C1 segment of cervical spinal cord (tissue), 14 donors: ENCODE measurements at regions not wholly inside any gene's neighbourhood (a gene's known extent, or its start where the extent isn't known, plus 50 kb on each side); places are given as distances from the start of the nearest gene placed in this dataset.
"Not testable (repeated sequence)": the region's sequence is repeated elsewhere in the genome, so short reads cannot be mapped to it uniquely, and the experiment has no call there.

Experiments used
- DNase-seq, 14 donors: peaks; one replicate each; lab custom pipeline; 2025; lab: John Stamatoyannopoulos, UW

DNA sequence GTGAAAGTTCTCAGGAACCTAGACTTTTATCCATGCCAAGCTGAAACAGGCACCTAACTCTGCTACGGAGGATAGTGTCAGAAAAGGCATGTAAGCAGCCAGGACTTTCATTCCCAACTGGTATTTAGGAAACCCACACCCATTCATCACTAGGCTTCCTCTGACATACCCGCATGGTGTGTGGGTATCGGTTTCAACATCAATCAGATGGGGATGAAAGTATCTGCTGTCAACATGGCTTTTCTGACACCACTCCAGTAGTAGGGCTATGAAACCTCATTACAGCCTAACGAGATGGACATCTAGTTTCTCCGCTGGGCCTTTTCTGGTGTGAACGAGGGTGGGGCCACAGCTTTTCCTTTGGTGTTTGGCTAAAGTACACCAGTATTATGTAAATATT is 1178.3 kb downstream of the CDH11 start:
- DNase-seq: no peak

DNA sequence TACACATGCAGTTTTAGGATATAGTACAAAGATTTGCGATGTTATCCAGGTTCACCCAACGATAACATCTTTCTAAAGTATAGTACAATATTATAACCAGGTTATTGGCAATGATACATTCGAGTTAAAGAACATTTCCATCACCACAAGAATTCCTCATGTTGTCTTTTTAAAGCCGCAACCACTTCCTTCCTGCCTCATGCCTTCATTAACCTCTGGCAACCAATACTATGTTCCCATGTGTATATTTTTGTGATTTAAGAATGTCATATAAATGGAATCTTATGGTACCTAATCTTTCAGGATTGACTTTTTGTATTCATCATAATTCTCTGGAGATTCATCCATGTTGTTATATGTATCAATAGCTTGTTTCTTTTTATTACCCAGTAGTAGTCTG is 1183.2 kb downstream of the CDH11 start:
- no peak for DNase-seq

DNA sequence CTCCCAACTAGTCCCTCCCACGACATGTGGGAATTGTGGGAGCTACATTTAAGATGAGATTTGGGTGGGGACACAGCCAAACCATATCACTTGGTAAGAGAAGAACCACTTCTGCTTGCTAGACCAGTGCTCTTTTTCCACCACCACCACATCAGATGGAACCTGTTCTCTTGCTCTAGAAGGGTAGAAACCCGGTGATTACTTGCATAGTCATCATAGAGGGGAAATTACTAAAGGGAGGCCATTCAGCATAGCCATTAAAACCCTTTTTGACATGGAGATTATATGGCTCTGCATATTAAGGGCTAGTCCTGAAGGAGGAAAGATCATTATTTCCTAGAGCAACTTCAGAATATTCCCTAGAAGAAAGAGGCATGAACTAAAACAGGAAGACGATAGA is 1188.0 kb downstream of the CDH11 start:
- DNase-seq: no peak

DNA sequence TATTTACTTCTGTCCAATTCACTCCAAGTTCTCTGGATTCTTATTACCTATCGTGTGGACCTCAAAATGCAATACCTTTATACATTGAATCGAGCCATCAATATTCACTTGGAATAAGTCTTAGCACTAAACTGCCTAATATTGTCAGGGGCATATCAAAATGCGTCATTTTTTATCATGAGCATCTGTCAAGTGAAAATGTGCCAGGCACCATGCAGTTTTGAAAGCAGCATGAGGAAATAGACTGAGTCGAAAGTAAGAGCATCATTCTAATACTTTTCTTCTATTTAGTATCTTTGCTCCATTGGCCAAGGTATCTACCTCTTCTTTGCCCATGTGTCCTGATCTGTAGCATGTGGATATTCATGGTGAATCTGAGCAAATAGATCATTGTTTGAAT is 1193.4 kb downstream of the CDH11 start:
- DNase-seq: peak in 1 of 14 donors; percentile 88

DNA sequence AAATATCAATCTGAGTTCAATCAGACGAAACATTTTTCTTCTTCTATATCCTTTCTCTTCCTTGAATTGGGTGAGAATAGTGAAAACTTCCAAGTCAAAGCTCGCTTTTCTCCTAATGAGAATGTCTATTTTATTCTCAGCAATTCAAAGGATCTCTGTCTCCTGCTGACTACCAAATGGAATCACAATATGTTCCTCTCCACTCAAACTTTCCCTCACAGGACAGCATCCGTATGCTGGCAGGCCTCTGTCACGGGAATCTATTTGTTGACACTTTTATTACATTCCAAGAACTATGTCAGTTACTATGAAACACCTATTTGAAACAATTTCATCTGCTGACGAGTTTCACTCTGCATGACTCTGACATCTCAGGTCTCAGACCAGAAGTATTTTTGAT is 1196.6 kb downstream of the CDH11 start:
- peak in 1 of 14 donors; percentile 94 for DNase-seq

DNA sequence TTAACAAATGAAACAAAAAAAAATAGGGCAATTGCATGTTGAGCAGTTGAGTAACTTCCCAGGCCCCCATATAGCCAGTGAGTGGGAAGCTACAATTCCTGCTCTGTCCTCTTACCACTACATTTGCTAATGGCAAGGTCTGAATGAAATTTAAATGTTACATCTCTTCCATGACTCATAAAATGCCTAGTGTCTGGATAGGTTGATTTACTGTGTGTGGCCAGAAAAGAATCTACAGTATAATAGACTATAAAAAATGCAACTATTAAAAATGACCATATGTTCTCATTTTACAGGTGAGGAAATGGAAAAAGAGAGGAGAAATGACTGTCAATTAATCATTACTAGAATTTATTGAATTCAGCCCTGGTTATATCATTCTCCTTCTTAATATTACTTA is 1199.3 kb downstream of the CDH11 start:
- no peak for DNase-seq

DNA sequence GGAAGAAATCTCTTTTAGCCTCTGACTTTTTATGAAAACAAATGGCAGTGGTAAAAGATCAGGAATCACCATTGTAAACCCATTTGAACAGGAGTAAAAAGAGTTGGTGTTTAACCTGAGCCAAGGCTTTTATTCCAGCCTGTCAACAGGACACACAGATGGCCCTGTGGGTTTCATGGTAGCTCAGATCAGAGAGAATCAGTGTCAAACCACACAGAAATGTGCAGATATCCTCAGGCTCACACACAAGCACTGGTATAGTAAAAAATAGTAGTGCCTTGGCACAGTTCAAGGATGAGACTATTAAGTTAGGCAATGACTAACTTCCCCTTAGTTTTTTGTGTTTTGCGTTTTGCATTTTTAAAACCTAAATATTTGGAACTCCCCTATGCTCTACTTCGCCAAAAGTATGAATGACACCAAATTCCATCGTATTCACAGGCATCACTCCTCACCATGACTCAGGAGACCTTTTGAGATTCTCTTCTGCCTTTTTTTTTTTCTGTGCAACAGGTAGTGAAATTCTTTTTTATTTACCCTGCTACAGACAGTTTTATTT is 1200.0 kb downstream of the CDH11 start:
- DNase-seq: peak in 1 of 14 donors; percentile 86

DNA sequence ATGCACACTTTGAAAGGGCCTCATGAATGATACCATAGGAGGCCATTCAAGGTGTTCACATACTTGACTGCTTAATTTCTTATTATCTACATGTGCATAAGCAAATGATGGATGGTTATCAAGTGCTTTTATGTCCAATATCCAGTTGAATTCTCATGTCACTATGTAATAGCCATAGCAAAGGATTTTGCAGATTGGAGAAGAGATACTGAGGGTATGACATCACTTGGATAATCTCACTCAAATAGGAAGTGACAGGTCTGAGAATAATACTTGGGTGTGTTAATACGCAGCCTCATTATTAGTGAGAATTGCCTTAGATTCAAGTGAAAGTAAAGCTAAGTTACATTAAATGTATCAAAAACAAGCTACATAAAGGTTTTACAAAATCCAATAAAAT is 1208.6 kb downstream of the CDH11 start:
- DNase-seq: no peak

DNA sequence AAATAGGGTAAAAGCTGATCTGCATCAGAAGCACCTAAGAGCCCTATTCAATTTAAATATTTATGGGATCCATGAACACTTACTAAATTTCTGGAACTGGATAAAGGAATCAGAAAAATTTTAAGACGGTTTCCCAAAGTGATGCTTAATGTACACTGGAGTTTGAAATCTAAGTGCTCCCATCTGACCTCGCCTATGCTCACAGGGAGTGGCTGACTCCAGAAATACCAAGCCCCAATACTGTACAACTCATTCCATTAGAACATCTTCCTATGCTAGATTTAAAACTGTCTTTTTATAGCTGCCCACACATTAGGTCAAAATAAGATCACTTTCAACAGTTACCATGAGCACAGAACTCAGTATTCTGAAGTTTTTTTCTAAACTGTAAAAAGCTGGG is 1214.6 kb downstream of the CDH11 start:
- no peak for DNase-seq

DNA sequence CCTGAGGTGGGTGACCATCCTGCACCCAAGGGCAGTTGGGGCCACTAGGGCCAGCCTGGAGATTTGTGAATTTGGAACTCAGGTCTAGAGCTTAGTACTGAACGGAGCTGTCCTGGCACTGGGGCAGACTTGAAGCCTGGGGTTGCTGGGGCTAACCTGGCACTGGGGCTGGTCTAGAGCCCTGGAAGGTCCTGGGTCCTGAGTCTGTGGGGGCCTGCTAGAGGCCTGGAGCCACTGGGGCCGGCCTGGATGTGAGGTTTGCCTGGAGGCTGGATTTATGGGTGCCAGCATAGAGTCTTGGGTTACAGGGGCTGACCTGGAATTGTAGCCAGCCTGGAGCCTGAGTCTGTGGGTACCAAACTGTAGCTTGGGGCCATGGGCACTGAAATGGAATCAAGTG is 1216.9 kb downstream of the CDH11 start:
- DNase-seq: no peak

DNA sequence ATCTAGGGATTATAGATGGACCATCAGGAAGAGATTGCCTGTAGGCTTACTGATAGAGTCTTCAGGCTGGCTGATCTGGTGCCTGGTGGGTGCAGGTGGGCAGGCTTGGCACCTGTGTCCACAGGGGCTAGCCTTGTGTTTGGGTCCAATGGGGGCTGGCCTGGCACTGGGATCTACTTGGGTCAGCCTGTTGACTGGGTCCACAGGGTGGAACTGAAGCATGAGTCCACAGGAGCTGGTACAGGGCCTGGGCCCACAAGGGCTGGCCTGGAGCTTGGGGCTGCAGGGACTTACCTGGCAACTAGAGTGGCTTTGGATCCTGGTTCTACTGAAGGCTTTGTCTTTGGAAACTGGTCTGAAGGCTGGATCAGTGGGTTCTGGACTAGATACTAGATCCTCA is 1217.7 kb downstream of the CDH11 start:
- DNase-seq: no peak

DNA sequence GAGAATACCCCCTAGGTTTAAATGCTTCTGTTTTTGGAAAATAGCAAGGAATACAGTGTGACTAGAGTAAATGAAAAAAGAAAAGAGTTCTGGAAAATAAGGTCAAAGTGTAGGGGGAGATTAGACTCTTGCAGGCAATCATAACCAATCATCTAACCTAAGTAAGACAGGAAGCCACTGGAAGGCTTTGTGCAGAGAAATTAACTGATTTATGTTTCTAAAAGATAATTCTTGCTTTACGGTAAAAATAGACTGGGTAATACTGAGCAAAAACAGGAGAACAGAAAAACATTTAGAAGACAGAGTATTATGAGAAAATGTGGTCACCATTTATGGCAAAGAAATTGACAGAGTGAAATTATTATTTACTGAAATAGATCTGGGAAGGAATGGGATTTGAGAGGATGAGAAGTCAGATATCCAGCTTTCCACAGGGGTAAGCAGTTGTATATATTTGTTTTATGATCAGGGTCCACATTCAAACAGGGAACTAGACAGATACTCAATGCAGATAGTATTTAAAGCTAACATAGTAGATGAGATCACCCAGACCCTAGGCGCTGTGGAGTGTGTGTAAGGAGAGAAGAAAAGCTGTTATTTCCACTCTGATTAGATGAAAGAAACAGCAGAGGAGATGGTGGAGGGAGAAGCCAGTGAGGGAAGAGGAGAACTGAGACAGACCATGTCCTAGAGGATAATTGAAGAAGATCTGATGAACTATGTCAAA is 1225.3 kb downstream of the CDH11 start:
- no peak for DNase-seq

DNA sequence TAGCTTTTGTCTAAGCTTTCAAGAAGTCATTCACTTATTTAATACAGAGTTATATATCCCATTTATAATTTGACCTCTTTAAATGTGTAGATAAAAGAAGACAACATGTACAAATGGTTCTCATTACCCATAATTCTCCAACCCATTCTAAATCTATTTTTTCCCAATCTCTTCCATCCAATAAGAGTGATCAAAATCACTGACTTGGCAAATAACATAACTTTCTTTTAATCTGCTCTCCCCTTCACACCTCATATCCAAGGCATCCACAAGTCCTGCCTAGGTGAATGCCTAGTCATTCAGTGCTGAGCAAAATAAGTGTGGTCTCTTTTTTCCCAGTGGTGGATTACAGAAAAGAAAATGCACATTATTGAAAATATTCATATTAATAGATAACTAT is 1231.1 kb downstream of the CDH11 start:
- DNase-seq: no peak

DNA sequence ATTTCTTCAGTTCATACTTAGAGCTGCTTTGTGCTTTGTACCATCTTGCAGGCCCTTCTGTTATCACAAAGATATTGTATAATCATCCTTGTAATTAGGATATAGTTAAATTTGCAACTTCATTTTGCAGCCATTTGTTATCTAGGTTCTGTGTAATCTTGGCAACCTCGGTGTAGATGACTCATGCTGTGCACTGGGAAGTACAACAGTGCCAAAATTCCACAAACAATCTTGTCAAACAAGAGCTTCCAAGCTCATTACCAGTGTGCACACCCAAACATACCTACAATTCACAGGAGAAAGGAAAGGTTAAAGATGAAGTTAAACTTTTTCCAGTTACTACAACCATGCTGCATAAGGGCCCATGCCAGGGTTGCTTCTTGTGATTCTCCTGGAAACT is 1231.8 kb downstream of the CDH11 start:
- peak in 1 of 14 donors; percentile 84 for DNase-seq

DNA sequence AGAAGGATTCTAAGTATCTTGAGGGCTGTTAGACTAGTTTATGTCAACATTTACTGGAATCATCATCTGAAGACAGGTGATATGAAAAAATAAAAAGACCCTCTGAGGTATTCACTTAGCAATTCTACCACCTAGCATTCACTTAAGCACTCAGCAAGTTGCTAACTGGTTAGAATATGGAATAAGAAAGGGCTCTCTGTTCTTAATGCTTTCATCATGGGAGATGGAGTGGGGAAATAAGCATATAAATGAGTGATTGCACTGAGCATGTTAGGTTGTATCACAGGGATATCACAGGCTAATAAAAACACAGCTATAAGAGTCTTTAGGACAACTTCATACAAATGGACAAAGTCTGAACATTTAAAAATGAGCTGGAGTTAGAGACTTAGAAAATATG is 1238.8 kb downstream of the CDH11 start:
- no peak for DNase-seq

DNA sequence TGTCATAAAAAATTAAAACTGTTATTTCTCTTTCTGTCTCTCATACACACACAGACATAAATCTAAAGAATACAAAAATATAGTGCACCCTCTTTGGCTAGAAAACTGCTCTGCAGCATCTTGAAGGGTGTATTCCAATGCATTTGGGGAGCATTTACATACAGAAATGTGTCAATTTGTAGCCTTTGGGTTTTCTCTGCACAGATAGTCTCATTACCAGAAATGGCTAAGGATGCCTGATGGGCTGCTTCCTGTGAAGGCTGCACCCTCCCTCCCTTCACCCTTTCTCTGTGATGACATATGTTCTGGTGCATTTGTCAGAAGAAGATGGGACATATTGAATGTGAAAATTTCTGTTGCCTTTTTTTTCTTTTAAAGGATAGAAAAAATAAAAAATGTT is 1239.3 kb downstream of the CDH11 start:
- no peak for DNase-seq

DNA sequence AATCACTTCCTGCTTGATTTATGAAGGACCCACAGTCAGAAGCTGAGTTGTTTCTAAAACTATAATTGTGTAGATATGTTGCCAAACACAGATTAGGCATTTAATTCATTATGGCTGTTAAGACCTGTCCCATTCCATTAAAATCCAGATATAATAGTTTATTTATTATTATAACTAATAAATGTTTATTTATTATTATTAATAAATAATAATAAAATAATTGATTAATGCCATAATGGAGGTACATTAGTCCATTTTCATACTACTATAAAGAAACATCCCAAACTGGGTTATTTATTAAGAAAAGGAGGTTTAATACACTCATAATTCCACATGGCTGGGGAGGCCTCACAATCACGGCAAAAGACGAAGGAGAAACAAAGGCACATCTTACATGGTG is 1240.9 kb downstream of the CDH11 start:
- no peak for DNase-seq

DNA sequence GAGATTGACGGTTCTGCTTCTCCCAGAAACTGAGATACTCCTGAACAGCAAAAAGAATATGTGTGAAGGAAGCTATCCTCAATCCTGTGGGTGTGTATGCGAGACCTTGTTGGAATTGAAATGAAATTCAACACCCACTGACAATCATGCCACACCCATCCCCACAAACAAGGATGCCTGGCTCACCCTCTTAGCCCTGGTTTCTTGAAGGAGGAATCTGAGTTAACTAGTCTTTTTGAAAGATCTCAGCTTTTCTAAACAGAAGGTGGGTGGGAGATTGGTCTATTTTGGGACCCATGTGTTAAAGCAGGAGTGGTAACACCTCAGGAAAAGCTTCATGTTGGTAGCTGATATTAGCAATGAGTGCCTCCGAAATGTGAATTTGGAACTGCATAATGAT is 1244.5 kb downstream of the CDH11 start:
- DNase-seq: no peak

DNA sequence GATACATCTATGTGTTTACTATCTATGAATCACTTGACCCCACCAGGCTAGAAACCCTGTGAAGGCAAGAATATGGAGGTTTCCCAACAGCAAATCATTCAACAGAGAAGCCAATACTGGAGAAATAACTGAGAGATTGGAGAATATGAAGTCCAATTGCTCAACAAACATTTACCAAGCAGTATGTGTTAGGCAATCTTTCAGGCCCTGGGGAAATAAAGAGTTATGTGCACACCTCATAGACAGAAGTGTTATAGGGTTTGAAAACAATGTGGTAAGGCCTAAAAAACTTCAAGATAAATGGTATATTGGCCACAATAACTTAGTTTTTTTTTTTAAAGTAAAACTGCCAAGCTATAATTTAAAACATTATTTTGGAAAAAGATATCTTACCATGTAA is 1245.8 kb downstream of the CDH11 start:
- no peak for DNase-seq

DNA sequence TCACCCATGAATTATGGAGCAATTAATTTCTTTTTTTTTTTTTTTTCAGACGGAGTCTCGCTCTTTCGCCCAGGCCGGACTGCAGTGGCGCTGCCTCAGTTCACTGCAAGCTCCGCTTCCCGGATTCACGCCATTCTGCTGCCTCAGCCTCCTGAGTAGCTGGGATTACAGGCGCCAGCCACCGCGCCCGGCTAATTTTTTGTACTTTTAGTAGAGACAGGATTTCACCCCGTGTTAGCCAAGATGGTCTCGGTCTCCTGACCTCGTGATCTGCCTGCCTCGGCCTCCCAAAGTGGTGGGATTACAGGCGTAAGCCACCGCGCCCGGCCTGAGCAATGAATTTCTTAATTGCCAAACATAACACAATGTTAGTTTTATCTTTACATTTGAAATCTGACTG is 1261.2 kb downstream of the CDH11 start:
- not testable (repeated sequence) for DNase-seq

DNA sequence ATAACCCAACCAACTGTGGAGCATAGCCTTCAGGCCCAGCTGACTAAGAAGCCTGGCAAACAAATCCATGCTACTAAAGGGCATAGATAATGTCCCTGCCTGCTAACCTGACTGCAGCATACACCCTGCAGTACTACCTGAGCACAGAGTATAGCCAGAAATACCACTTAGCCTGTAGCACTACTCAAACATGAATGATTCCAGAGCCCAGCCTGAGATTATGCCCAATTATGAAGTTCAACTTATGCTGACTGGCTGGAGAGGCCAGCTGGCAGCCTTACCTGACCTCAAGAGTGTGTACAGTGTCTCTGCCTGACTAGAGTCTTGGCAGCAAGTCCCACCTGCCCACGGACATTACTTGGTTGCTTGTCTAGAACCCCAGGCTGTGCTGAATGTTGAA is 1265.3 kb downstream of the CDH11 start:
- no peak for DNase-seq

DNA sequence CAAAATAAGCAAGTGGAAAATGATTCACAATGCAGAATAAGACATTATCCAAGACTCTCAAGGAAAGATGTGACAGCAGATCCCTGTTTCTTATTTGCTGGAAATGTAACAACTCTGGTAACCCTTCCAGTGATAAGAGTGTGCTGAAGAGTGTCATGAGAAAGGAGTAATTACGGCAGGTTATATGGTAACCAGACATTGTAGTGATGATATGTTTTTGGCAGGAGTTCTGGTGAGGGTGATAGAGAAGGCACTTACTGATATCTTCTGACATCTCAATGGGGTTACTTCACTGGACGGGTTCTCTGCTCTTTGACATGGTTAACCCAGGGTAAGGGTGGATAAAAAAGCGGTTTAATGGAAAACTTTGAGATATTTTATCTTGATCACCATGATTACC is 1270.9 kb downstream of the CDH11 start:
- no peak for DNase-seq

DNA sequence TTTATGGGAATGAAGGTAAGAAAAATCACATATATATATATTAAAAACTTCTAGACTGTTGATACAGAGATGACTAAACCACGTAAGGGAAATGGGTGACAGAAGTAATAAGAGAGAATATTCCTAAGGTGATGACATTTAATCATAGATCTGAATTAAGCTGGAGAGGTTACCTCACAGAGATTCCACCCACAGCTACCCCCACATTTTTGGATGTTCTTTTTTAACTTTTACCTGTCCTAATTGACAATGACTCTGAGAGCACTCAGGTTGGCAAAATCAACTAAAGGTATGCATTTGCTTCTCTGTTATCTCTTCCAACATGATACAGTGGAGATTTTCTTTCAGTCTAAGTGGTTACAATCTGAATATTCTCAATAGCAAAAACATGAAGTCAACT is 1280.6 kb downstream of the CDH11 start:
- DNase-seq: no peak

DNA sequence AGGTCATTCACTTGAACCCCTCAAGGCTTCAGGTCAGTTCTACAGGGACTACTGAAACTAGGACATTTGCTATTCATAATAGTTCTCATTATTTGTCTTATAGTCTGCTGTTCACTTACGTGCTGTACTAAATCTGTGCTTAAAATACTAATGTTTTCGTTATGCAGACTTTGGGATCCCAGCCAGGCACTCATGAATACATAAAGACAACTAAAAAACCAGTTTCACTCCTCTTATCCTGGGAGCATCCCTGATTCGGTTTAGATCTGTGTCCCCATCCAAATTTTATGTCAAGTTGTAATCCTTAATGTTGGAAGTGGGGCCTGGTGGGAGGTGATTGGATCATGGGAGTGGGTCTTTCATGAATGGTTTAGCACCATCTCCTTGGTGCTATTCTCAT is 1291.8 kb downstream of the CDH11 start:
- DNase-seq: no peak
